22Rv1 (cell line): ENCODE measurements at regions not wholly inside any gene's neighbourhood (a gene's known extent, or its start where the extent isn't known, plus 50 kb on each side); places are given as distances from the start of the nearest gene placed in this dataset.

Experiments used
- H3K27ac ChIP-seq: fragments of 450-650 bp; 2 replicates; pipeline ENCODE4 v1.5.1; 2017
- CTCF ChIP-seq: fragments of 450-650 bp; IDR thresholded peaks from 2 replicates; pipeline ENCODE4 v1.5.1; 2017; ENCODE audit warnings: mild to moderate bottlenecking
- ZFX ChIP-seq: fragments of 450-650 bp; IDR thresholded peaks from 2 replicates; pipeline ENCODE4 v1.6.1; 2017; ENCODE audit warnings: antibody characterized with exemption, borderline replicate concordance

- H3K27ac ChIP-seq, result no peak overlapping the region
- no peak for TF ChIP-seq CTCF
- TF ChIP-seq ZFX, result no peak
Observed at GRCh38 chr2:66854298-66854697, 419.4 kb downstream of the MEIS1 start.

- TF ChIP-seq CTCF (no peak), ZFX (no peak)
- no peak overlapping the region for H3K27ac ChIP-seq
Observed at GRCh38 chr2:66862885-66863650, 428.1 kb downstream of the MEIS1 start.

- TF ChIP-seq ZFX, result no peak
- TF ChIP-seq CTCF, result no peak
- H3K27ac ChIP-seq, result no peak overlapping the region
Observed at GRCh38 chr2:66865161-66865560, 430.2 kb downstream of the MEIS1 start.

- no peak for TF ChIP-seq CTCF
- TF ChIP-seq ZFX, result no peak
- H3K27ac ChIP-seq, result no peak overlapping the region
Observed at GRCh38 chr2:66866331-66867062, 431.6 kb downstream of the MEIS1 start.

- TF ChIP-seq CTCF (no peak), ZFX (no peak)
- no peak overlapping the region for H3K27ac ChIP-seq
Observed at GRCh38 chr2:66867063-66867441, 432.1 kb downstream of the MEIS1 start.

- H3K27ac ChIP-seq, result no peak overlapping the region
- no peak for TF ChIP-seq CTCF
- TF ChIP-seq ZFX, result no peak
Observed at GRCh38 chr2:66869076-66869475, 434.2 kb downstream of the MEIS1 start.
